Neural progenitor cell (in vitro differentiated cells): ENCODE measurements at regions not wholly inside any gene's neighbourhood (a gene's known extent, or its start where the extent isn't known, plus 50 kb on each side); places are given as distances from the start of the nearest gene placed in this dataset.

Experiments
- CTCF ChIP-seq: fragments of 200-600 bp; sonication (generic); IDR thresholded peaks from 2 replicates; pipeline ENCODE4 v1.5.1; 2017; ENCODE audit warnings: antibody characterized with exemption, mild to moderate bottlenecking
- EZH2 ChIP-seq: fragments of 200-600 bp; sonication (generic); IDR thresholded peaks from 2 replicates; pipeline ENCODE4 v1.6.1; 2017; ENCODE audit warnings: antibody characterized with exemption, mild to moderate bottlenecking, moderate library complexity
- EZH2phosphoT487 ChIP-seq: fragments of 200-600 bp; sonication (generic); IDR thresholded peaks from 2 replicates; pipeline ENCODE4 v1.6.1; 2017; ENCODE audit warnings: antibody characterized with exemption

- no peak for TF ChIP-seq EZH2
- no peak for TF ChIP-seq CTCF
- TF ChIP-seq EZH2phosphoT487: no peak
These were observed 249.0 kb downstream of the CRPPA start for GRCh38 chr7:16172366-16172765.
